ENCODE measurements at regions not wholly inside any gene's neighbourhood (a gene's known extent, or its start where the extent isn't known, plus 50 kb on each side); places are given as distances from the start of the nearest gene placed in this dataset.

GRCh38 chr4:54913751-54914526 is 211.5 kb downstream of the KDR start:
- H3K4me1 ChIP-seq (ENCODE audit: control insufficient read depth, insufficient read depth, low read length) = no peaks in the 10 kb centered on the region
- no peaks in the 10 kb centered on the region for H3K36me3 ChIP-seq (ENCODE audit: control insufficient read depth in 2 of 2, insufficient read depth in 1 of 2, low read length in 2 of 2)
- no peaks in the 10 kb centered on the region for H3K9me3 ChIP-seq (ENCODE audit: control insufficient read depth, insufficient read depth, low read depth, low read length)
- ChIA-PET CTCF (interaction anchor here (0.5 kb wide), 1 partner anchor 724 kb away, joined by 4 read pairs; no protein-coding TSS in a partner anchor), POLR2A (no interaction called here)
- no peak overlapping the region for H3K4me3 ChIP-seq (ENCODE audit: low read depth, low read length)
- TF ChIP-seq ZSCAN30 (tag by site-specific recombination; IDR thresholded peaks at IDR 0.05) (no peak), ZFP37 (tag by site-specific recombination; IDR thresholded peaks at IDR 0.05) (no peak)
- no peak overlapping the region for H3K27ac ChIP-seq (ENCODE audit: extremely low read depth, low read depth, low read length)

GRCh38 chr4:54912155-54912554 is 213.2 kb downstream of the KDR start:
- TF ChIP-seq ZNF747 (tag by site-specific recombination; IDR thresholded peaks at IDR 0.05) (no peak), REPIN1 (tag by site-specific recombination; IDR thresholded peaks at IDR 0.05; ENCODE audit: low read depth) (no peak), ZBTB48 (tag by site-specific recombination; IDR thresholded peaks at IDR 0.05) (no peak), FEZF1 (tag by site-specific recombination; IDR thresholded peaks at IDR 0.05) (no peak), ATF2 (tag by site-specific recombination; IDR thresholded peaks at IDR 0.05; ENCODE audit: low read depth) (no peak), PATZ1 (tag by site-specific recombination; IDR thresholded peaks at IDR 0.05) (no peak), ZNF366 (tag by site-specific recombination; conservative IDR thresholded peaks at IDR 0.05) (no peak), ZNF169 (tag by site-specific recombination; IDR thresholded peaks at IDR 0.05) (no peak), ZNF302 (tag by site-specific recombination; IDR thresholded peaks at IDR 0.05; ENCODE audit: low read depth) (no peak), GLI4 (tag by site-specific recombination; IDR thresholded peaks at IDR 0.05) (no peak), ZNF560 (tag by site-specific recombination; IDR thresholded peaks at IDR 0.05; ENCODE audit: borderline replicate concordance) (no peak), ZNF548 (tag by site-specific recombination; IDR thresholded peaks at IDR 0.05) (no peak), HOXD13 (CRISPR knock-in tag; IDR thresholded peaks at IDR 0.05; ENCODE audit: borderline replicate concordance) (no peak), ZNF239 (tag by site-specific recombination; IDR thresholded peaks at IDR 0.05) (no peak), ZNF391 (tag by site-specific recombination; IDR thresholded peaks at IDR 0.05; ENCODE audit: borderline replicate concordance, low read depth) (no peak), ZNF16 (tag by site-specific recombination; IDR thresholded peaks at IDR 0.05; ENCODE audit: low read depth) (no peak), ZFP3 (tag by site-specific recombination; IDR thresholded peaks at IDR 0.05; ENCODE audit: low read depth) (no peak), ZNF585B (tag by site-specific recombination; IDR thresholded peaks at IDR 0.05) (no peak)
- TF ChIP-seq, protein P1, sequence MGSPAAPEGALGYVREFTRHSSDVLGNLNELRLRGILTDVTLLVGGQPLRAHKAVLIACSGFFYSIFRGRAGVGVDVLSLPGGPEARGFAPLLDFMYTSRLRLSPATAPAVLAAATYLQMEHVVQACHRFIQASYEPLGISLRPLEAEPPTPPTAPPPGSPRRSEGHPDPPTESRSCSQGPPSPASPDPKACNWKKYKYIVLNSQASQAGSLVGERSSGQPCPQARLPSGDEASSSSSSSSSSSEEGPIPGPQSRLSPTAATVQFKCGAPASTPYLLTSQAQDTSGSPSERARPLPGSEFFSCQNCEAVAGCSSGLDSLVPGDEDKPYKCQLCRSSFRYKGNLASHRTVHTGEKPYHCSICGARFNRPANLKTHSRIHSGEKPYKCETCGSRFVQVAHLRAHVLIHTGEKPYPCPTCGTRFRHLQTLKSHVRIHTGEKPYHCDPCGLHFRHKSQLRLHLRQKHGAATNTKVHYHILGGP (tag by site-specific recombination; IDR thresholded peaks at IDR 0.05) = no peak
- TF ChIP-seq, protein P2, sequence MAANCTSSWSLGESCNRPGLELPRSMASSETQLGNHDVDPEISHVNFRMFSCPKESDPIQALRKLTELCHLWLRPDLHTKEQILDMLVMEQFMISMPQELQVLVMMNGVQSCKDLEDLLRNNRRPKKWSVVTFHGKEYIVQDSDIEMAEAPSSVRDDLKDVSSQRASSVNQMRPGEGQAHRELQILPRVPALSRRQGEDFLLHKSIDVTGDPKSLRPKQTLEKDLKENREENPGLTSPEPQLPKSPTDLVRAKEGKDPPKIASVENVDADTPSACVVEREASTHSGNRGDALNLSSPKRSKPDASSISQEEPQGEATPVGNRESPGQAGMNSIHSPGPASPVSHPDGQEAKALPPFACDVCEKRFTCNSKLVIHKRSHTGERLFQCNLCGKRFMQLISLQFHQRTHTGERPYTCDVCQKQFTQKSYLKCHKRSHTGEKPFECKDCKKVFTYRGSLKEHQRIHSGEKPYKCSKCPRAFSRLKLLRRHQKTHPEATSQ (tag by site-specific recombination; IDR thresholded peaks at IDR 0.05) = no peak
- H3K9me3 ChIP-seq (ENCODE audit: control insufficient read depth, insufficient read depth, low read depth, low read length) = no peaks in the 10 kb centered on the region
- ChIA-PET CTCF (no interaction called here), POLR2A (no interaction called here)
- no peak overlapping the region for H3K27ac ChIP-seq (ENCODE audit: extremely low read depth, low read depth, low read length)
- no peaks in the 10 kb centered on the region for H3K4me1 ChIP-seq (ENCODE audit: control insufficient read depth, insufficient read depth, low read length)
- no peak overlapping the region for H3K4me3 ChIP-seq (ENCODE audit: low read depth, low read length)
- H3K36me3 ChIP-seq (ENCODE audit: control insufficient read depth in 2 of 2, insufficient read depth in 1 of 2, low read length in 2 of 2) = no peaks in the 10 kb centered on the region

Data from HEK293 (cell line).